H9 (cell line): ENCODE measurements at regions not wholly inside any gene's neighbourhood (a gene's known extent, or its start where the extent isn't known, plus 50 kb on each side); places are given as distances from the start of the nearest gene placed in this dataset.
"Not testable (repeated sequence)": the region's sequence is repeated elsewhere in the genome, so short reads cannot be mapped to it uniquely, and the experiment has no call there.

ENCODE experiments used
- DNase-seq: peaks from one replicate; pipeline ENCODE4 v3.0.0-alpha.2; 2017
- H2AFZ ChIP-seq: one replicate; pipeline ENCODE4 v1.6.1; 2013; ENCODE audit warnings: mild to moderate bottlenecking, low read length, control low read depth, moderate library complexity
- H2AK5ac ChIP-seq: 2 replicates; pipeline ENCODE4 v1.6.1; 2013; ENCODE audit warnings: low read length, control low read depth, mixed read lengths; ENCODE audit not compliant: insufficient read length
- H2BK120ac ChIP-seq: one replicate; pipeline ENCODE4 v1.6.1; 2013; ENCODE audit warnings: low read depth, mild to moderate bottlenecking, low read length, control low read depth, inconsistent platforms; ENCODE audit not compliant: poor library complexity, severe bottlenecking
- H2BK12ac ChIP-seq: 2 replicates; pipeline ENCODE4 v1.6.1; 2013; ENCODE audit warnings: low read length, control low read depth, mixed read lengths, low read depth; ENCODE audit not compliant: insufficient read length
- H2BK15ac ChIP-seq: 2 replicates; pipeline ENCODE4 v1.6.1; 2013; ENCODE audit warnings: low read depth, low read length, control low read depth
- H2BK20ac ChIP-seq: one replicate; pipeline ENCODE4 v1.6.1; 2013; ENCODE audit warnings: low read depth, mild to moderate bottlenecking, low read length, control low read depth, inconsistent platforms; ENCODE audit not compliant: poor library complexity, severe bottlenecking
- H2BK5ac ChIP-seq: 2 replicates; pipeline ENCODE4 v1.6.1; 2013; ENCODE audit warnings: low read length, control low read depth, mixed read lengths; ENCODE audit not compliant: insufficient read length
- H3K14ac ChIP-seq: 2 replicates; pipeline ENCODE4 v1.6.1; 2013; ENCODE audit warnings: low read length, control low read depth; ENCODE audit not compliant: insufficient read depth
- H3K18ac ChIP-seq: 2 replicates; pipeline ENCODE4 v1.6.1; 2013; ENCODE audit warnings: low read depth, mild to moderate bottlenecking, mixed read lengths, low read length, control low read depth; ENCODE audit not compliant: insufficient read length
- H3K23ac ChIP-seq: 2 replicates; pipeline ENCODE4 v1.6.1; 2013; ENCODE audit warnings: low read length, control low read depth, mixed read lengths, low read depth; ENCODE audit not compliant: insufficient read length
- H3K23me2 ChIP-seq: 2 replicates; pipeline ENCODE4 v1.6.1; 2013; ENCODE audit warnings: low read depth, mild to moderate bottlenecking, mixed read lengths, low read length, control low read depth; ENCODE audit not compliant: insufficient read length, poor library complexity, severe bottlenecking
- H3K27ac ChIP-seq: 2 replicates; pipeline ENCODE4 v1.5.1; 2013; ENCODE audit warnings: low read length, control low read depth, mixed read lengths, low read depth; ENCODE audit not compliant: insufficient read length
- H3K27me3 ChIP-seq: 2 replicates; pipeline ENCODE4 v1.6.1; 2013; ENCODE audit warnings: low read length, control low read depth, inconsistent platforms; ENCODE audit not compliant: insufficient read depth
- H3K4ac ChIP-seq: 2 replicates; pipeline ENCODE4 v1.6.1; 2013; ENCODE audit warnings: low read depth, mild to moderate bottlenecking, control low read depth, inconsistent platforms, low read length, moderate library complexity
- H3K4me1 ChIP-seq: 2 replicates; pipeline ENCODE4 v1.6.1; 2013; ENCODE audit warnings: low read length, control low read depth, inconsistent platforms; ENCODE audit not compliant: insufficient read depth
- H3K4me2 ChIP-seq: 2 replicates; pipeline ENCODE4 v1.6.1; 2013; ENCODE audit warnings: low read length, control low read depth, mixed read lengths; ENCODE audit not compliant: insufficient read length, insufficient read depth
- H3K56ac ChIP-seq: 2 replicates; pipeline ENCODE4 v1.6.1; 2013; ENCODE audit warnings: low read depth, mild to moderate bottlenecking, mixed read lengths, low read length, control low read depth; ENCODE audit not compliant: insufficient read length
- H3K79me1 ChIP-seq: 2 replicates; pipeline ENCODE4 v1.6.1; 2013; ENCODE audit warnings: low read depth, mild to moderate bottlenecking, moderate library complexity, low read length, control low read depth, inconsistent platforms; ENCODE audit not compliant: insufficient read depth, poor library complexity, severe bottlenecking
- H3K79me2 ChIP-seq: 2 replicates; pipeline ENCODE4 v1.6.1; 2013; ENCODE audit warnings: low read length, control low read depth, inconsistent platforms; ENCODE audit not compliant: insufficient read depth
- H3K9ac ChIP-seq: 2 replicates; pipeline ENCODE4 v1.6.1; 2013; ENCODE audit warnings: low read length, control low read depth, mixed read lengths; ENCODE audit not compliant: insufficient read length; ENCODE audit errors: extremely low read depth
- H3K9me3 ChIP-seq: one replicate; pipeline ENCODE4 v1.6.1; 2013; ENCODE audit warnings: low read depth, low read length, inconsistent platforms; ENCODE audit not compliant: control insufficient read depth
- H3T11ph ChIP-seq: one replicate; pipeline ENCODE4 v1.6.1; 2013; ENCODE audit warnings: mild to moderate bottlenecking, low read length, control low read depth, inconsistent platforms
- H4K20me1 ChIP-seq: one replicate; pipeline ENCODE4 v1.6.1; 2013; ENCODE audit not compliant: control insufficient read depth, insufficient read length, insufficient read depth
- H4K5ac ChIP-seq: 2 replicates; pipeline ENCODE4 v1.6.1; 2013; ENCODE audit warnings: low read depth, mild to moderate bottlenecking, mixed read lengths, low read length, control low read depth; ENCODE audit not compliant: insufficient read length
- H4K8ac ChIP-seq: replicated peaks from 2 replicates; pipeline ENCODE4 v1.6.1; 2013; ENCODE audit warnings: low read length, control low read depth, mixed read lengths, low read depth; ENCODE audit not compliant: insufficient read length
- H4K91ac ChIP-seq: 2 replicates; pipeline ENCODE4 v1.6.1; 2013; ENCODE audit warnings: low read depth, mild to moderate bottlenecking, moderate library complexity, mixed read lengths, low read length, control low read depth; ENCODE audit not compliant: insufficient read length
- H3K27ac Mint-ChIP-seq, 3 experiments: 2 replicates in 2 of 3; 3 replicates in 1 of 3; pipeline ENCODE4 v1.8.0; 2020 to 2021; ENCODE audit warnings: mixed read lengths in 3 of 3, mild to moderate bottlenecking in 1 of 3, moderate library complexity in 1 of 3
- H3K27me3 Mint-ChIP-seq: 2 replicates; pipeline ENCODE4 v1.8.0; 2021; ENCODE audit warnings: low read depth, mild to moderate bottlenecking, moderate library complexity, mixed read lengths
- H3K36me3 Mint-ChIP-seq, 3 experiments: 2 replicates in 2 of 3; 3 replicates in 1 of 3; pipeline ENCODE4 v1.8.0; 2020 to 2021; ENCODE audit warnings: low read depth in 3 of 3, mixed read lengths in 3 of 3; ENCODE audit not compliant: insufficient read depth in 1 of 3
- H3K4me1 Mint-ChIP-seq, 2 experiments: 2 replicates each; pipeline ENCODE4 v1.8.0; 2020; ENCODE audit warnings: mixed read lengths in 2 of 2
- H3K4me3 Mint-ChIP-seq, 2 experiments: 2 replicates in 1 of 2; 3 replicates in 1 of 2; pipeline ENCODE4 v1.8.0; 2020 to 2021; ENCODE audit warnings: mild to moderate bottlenecking in 2 of 2, mixed read lengths in 2 of 2, moderate library complexity in 1 of 2
- H3K9me3 Mint-ChIP-seq, 2 experiments: 2 replicates in 1 of 2; 3 replicates in 1 of 2; pipeline ENCODE4 v1.8.0; 2020; ENCODE audit warnings: mild to moderate bottlenecking in 2 of 2, mixed read lengths in 2 of 2, moderate library complexity in 1 of 2
- CTCF ChIP-seq: fragments of 200-600 bp; sonication (generic); conservative IDR thresholded peaks from 3 replicates; pipeline ENCODE4 v1.8.0; 2021; ENCODE audit warnings: antibody characterized with exemption, mild to moderate bottlenecking
- WGBS: extraction: QIAGEN DNeasy Blood & Tissue Kit; methylation state at CpG from one replicate; pipeline ENCODE4 v1.1.7; 2013; ENCODE audit warnings: missing lambda C conversion rate, low lambda C conversion rate, mixed read lengths; ENCODE audit not compliant: insufficient read length; ENCODE audit errors: extremely low coverage; 5-methylcytosine and 5-hydroxymethylcytosine counted together

- Histone ChIP-seq H3K27me3 (no peaks in the 10 kb centered on the region), H3K56ac (no peak overlapping the region), H2BK15ac (no peak overlapping the region), H3K79me2 (no peaks in the 10 kb centered on the region), H3K4me2 (no peak overlapping the region), H3K18ac (no peak overlapping the region), H3K9me3 (no peaks in the 10 kb centered on the region), H3K79me1 (no peaks in the 10 kb centered on the region), H3K4me1 (no peaks in the 10 kb centered on the region; the same call in 1 of the 2 replicates), H4K20me1 (no peaks in the 10 kb centered on the region), H4K91ac (no peak overlapping the region), H4K8ac (no peak overlapping the region), H2AFZ (no peak overlapping the region), H4K5ac (no peak overlapping the region), H3T11ph (no peak overlapping the region), H2BK120ac (no peak overlapping the region), H3K27ac (no peak overlapping the region), H3K14ac (no peak overlapping the region), H3K23me2 (no peaks in the 10 kb centered on the region), H3K4ac (no peak overlapping the region), H2BK12ac (no peak overlapping the region), H3K23ac (no peak overlapping the region), H2AK5ac (no peak overlapping the region), H3K9ac (no peak overlapping the region), H2BK20ac (no peak overlapping the region), H2BK5ac (no peak overlapping the region)
- no peak overlapping the region for H3K27ac Mint-ChIP-seq
- no peak overlapping the region for H3K4me3 Mint-ChIP-seq
- DNase-seq, result no peak
- H3K9me3 Mint-ChIP-seq, result no peaks in the 10 kb centered on the region
- WGBS, result no CpG with 5 or more reads among the region's 5 CpGs
- H3K4me1 Mint-ChIP-seq, result peaks cover 33 to 49% of the 10 kb centered on the region in 2 experiments
- no peak for TF ChIP-seq CTCF
- peaks cover 0 to 5% (median 2%) of the 10 kb centered on the region in 3 experiments; a peak in 3 of 7 replicates for H3K36me3 Mint-ChIP-seq
- H3K27me3 Mint-ChIP-seq, result peaks cover 9% of the 10 kb centered on the region
Measured at GRCh38 chr7:65264258-65264657, 109.4 kb upstream of the ZNF92 start.

GRCh38 chr7:65260673-65261072 lies 113.0 kb upstream of the ZNF92 start:
- not testable (repeated sequence) for H2BK15ac ChIP-seq, H3K14ac ChIP-seq, H2BK20ac ChIP-seq, H3K27me3 ChIP-seq, H3K27ac ChIP-seq, H3K79me2 ChIP-seq, H3K4me1 ChIP-seq, H2AFZ ChIP-seq, H3K27me3 Mint-ChIP-seq, H4K20me1 ChIP-seq, H3K9ac ChIP-seq, H3K4me2 ChIP-seq, H3K23me2 ChIP-seq, H4K91ac ChIP-seq, H3K23ac ChIP-seq, H3T11ph ChIP-seq, H3K9me3 ChIP-seq, H2BK120ac ChIP-seq, H2BK12ac ChIP-seq, H2BK5ac ChIP-seq, H2AK5ac ChIP-seq, H3K79me1 ChIP-seq, H3K56ac ChIP-seq, H3K4ac ChIP-seq, H3K18ac ChIP-seq, H4K8ac ChIP-seq, DNase-seq, H4K5ac ChIP-seq, H3K36me3 Mint-ChIP-seq
- no CpG with 5 or more reads among the region's 6 CpGs for WGBS
- H3K4me1 Mint-ChIP-seq, result peaks cover 24 to 28% of the 10 kb centered on the region in 2 experiments
- H3K9me3 Mint-ChIP-seq, result peaks cover 11 to 14% of the 10 kb centered on the region in 2 experiments; a peak in 4 of 5 replicates
- peak overlapping the region in 1 of 2 experiments; percentile 31; a peak in 1 of 5 replicates for H3K4me3 Mint-ChIP-seq
- H3K27ac Mint-ChIP-seq, result peak overlapping the region in 2 of 3 experiments; percentile 39 to 61; a peak in 1 of 7 replicates
